ENCODE measurements at regions not wholly inside any gene's neighbourhood (a gene's known extent, or its start where the extent isn't known, plus 50 kb on each side); places are given as distances from the start of the nearest gene placed in this dataset.

DNA sequence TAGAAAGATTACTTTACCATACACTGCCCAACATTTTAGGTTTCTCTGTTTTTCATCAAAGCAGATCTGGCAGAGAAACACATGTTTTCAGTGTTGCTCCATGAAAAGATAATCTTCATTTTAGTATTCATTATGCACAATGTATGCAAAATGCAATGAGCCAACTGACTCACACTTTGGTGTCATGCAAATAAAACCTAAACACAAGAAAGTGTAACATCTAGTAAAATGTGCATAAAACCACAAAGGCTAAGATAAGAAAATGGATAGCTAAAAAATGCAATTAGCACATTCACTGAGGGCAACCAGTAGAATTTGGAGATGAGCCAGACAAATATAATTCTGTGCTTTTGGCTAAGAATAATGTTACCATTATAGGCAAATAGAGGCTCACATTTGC is 203.5 kb upstream of the UBE2E3 start:
- TF ChIP-seq CTCF (IDR thresholded peaks at IDR 0.05) (no peak), POLR2AphosphoS5 (IDR thresholded peaks at IDR 0.05) (no peak), POLR2A (IDR thresholded peaks at IDR 0.05) (no peak)
